ENCODE measurements at regions not wholly inside any gene's neighbourhood (a gene's known extent, or its start where the extent isn't known, plus 50 kb on each side); places are given as distances from the start of the nearest gene placed in this dataset.

DNA sequence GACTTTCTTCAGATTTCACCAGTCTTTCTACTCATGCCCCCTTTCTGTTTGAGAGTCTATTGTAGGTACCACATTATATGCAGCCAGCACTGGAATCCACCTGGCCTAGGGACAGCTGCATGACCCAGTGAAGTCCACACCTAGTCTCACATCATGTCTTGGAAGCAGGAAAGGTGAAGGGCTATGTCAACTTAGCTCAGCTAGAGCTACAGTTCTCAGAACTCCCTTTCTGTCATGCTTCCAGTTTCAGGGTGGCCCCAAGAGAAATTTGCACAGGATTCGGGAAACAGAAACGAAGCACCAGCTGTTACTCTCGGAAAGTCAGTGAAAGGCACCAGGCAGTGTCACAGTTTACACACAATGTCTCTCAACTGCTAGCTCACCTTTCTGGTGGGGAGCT is 51.6 kb upstream of the NLRP1 start:
- H3F3A ChIP-seq (ENCODE audit: insufficient read depth, low read depth), result no peaks in the 10 kb centered on the region
- H3K9me3 ChIP-seq (ENCODE audit: insufficient read depth, low read depth), result no peaks in the 10 kb centered on the region
- no peaks in the 10 kb centered on the region for H3K79me2 ChIP-seq (ENCODE audit: low read depth)
- H3K9me2 ChIP-seq (ENCODE audit: insufficient read depth), result no peaks in the 10 kb centered on the region
- no peaks in the 10 kb centered on the region for H4K20me1 ChIP-seq (ENCODE audit: insufficient read depth)
- intact Hi-C loops (cut with micrococcal nuclease; ENCODE audit: unreplicated experiment), result no loop called here
- H3K4me3 ChIP-seq, result no peak overlapping the region
- TF ChIP-seq, protein P1, sequence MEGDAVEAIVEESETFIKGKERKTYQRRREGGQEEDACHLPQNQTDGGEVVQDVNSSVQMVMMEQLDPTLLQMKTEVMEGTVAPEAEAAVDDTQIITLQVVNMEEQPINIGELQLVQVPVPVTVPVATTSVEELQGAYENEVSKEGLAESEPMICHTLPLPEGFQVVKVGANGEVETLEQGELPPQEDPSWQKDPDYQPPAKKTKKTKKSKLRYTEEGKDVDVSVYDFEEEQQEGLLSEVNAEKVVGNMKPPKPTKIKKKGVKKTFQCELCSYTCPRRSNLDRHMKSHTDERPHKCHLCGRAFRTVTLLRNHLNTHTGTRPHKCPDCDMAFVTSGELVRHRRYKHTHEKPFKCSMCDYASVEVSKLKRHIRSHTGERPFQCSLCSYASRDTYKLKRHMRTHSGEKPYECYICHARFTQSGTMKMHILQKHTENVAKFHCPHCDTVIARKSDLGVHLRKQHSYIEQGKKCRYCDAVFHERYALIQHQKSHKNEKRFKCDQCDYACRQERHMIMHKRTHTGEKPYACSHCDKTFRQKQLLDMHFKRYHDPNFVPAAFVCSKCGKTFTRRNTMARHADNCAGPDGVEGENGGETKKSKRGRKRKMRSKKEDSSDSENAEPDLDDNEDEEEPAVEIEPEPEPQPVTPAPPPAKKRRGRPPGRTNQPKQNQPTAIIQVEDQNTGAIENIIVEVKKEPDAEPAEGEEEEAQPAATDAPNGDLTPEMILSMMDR (conservative IDR thresholded peaks at IDR 0.05), result no peak
- no peak for TF ChIP-seq EZH2 (IDR thresholded peaks at IDR 0.05; ENCODE audit: low read depth)
- ChIA-PET POLR2A (ENCODE audit: unreplicated experiment) (interaction anchor here (0.6 kb wide), 1 partner anchor 43 kb away, joined by 7 read pairs; no protein-coding TSS in a partner anchor), CTCF (no interaction called here)
- no TSS peak for BruUV-seq (replicated peaks)
- no peaks in the 10 kb centered on the region for H3K36me3 ChIP-seq (ENCODE audit: low read depth)
- H3K27ac ChIP-seq, result no peak overlapping the region
- no peak overlapping the region for H2AFZ ChIP-seq
- H3K4me2 ChIP-seq, result no peak overlapping the region
- H3K27me3 ChIP-seq (ENCODE audit: insufficient read depth, low read depth), result peaks cover 94% of the 10 kb centered on the region
- DNase-seq, result no peak
- H3K4me1 ChIP-seq (replicated peaks; ENCODE audit: insufficient read depth), result no peaks in the 10 kb centered on the region

DNA sequence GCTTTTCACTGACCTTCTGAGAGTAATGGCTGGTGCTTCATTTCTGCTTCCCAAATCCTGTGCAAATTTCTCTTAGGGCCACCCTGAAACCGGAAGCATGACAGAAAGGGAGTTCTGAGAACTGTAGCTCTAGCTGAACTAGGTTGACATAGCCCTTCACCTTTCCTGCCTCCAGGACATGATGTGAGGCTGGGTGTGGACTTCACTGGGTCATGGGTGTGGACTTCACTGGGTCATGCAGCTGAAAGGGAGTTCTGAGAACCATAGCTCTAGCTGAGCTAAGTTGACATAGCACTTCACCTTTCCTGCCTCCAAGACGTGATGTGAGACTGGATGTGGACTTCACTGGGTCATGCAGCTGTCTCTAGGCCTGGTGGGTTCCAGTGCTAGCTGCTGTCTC is 54.3 kb upstream of the NLRP1 start:
- H3F3A ChIP-seq (ENCODE audit: insufficient read depth, low read depth), result no peaks in the 10 kb centered on the region
- H3K4me3 ChIP-seq, result no peak overlapping the region
- no TSS peak for BruUV-seq (replicated peaks)
- no peaks in the 10 kb centered on the region for H3K36me3 ChIP-seq (ENCODE audit: low read depth)
- ChIA-PET POLR2A (ENCODE audit: unreplicated experiment) (interaction anchor here (0.6 kb wide), 1 partner anchor 198 kb away, joined by 3 read pairs; no protein-coding TSS in a partner anchor), CTCF (no interaction called here)
- intact Hi-C loops (cut with micrococcal nuclease; ENCODE audit: unreplicated experiment), result no loop called here
- no peaks in the 10 kb centered on the region for H3K9me2 ChIP-seq (ENCODE audit: insufficient read depth)
- no peaks in the 10 kb centered on the region for H3K79me2 ChIP-seq (ENCODE audit: low read depth)
- TF ChIP-seq EZH2 (IDR thresholded peaks at IDR 0.05; ENCODE audit: low read depth), result no peak
- TF ChIP-seq, protein P1 (conservative IDR thresholded peaks at IDR 0.05), result no peak
- H3K4me2 ChIP-seq, result no peak overlapping the region
- H3K27me3 ChIP-seq (ENCODE audit: insufficient read depth, low read depth), result peaks cover 94% of the 10 kb centered on the region
- no peaks in the 10 kb centered on the region for H3K9me3 ChIP-seq (ENCODE audit: insufficient read depth, low read depth)
- H3K27ac ChIP-seq, result no peak overlapping the region
- DNase-seq, result no peak
- no peaks in the 10 kb centered on the region for H3K4me1 ChIP-seq (replicated peaks; ENCODE audit: insufficient read depth)
- H2AFZ ChIP-seq, result no peak overlapping the region
- H4K20me1 ChIP-seq (ENCODE audit: insufficient read depth), result no peaks in the 10 kb centered on the region

DNA sequence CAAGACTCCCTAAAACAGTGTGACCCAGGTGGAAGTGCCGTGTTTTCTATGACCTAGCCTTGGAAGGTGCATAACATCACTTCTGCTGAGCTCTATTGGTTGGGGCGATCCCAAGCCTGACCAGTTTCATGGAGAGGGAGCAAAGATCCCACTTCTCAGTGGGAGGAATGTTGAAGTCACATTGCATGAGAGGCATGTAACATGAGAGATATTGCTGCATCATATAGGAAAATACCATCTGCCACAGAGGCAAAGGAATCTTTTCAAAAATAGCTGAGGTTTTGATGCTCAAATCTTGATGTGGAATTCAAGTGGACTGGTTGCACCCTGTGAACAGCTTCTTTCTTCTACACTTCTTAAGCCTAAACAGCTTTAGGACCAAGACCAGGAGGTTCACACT is 56.4 kb upstream of the NLRP1 start:
- no peaks in the 10 kb centered on the region for H3K36me3 ChIP-seq (ENCODE audit: low read depth)
- H3K27ac ChIP-seq, result no peak overlapping the region
- H3K4me3 ChIP-seq, result no peak overlapping the region
- BruUV-seq (replicated peaks), result no TSS peak
- POLR2A ChIA-PET (ENCODE audit: unreplicated experiment), result no interaction called here
- H4K20me1 ChIP-seq (ENCODE audit: insufficient read depth), result no peaks in the 10 kb centered on the region
- CTCF ChIA-PET, result no interaction called here
- intact Hi-C loops (cut with micrococcal nuclease; ENCODE audit: unreplicated experiment), result no loop called here
- TF ChIP-seq EZH2 (IDR thresholded peaks at IDR 0.05; ENCODE audit: low read depth), result no peak
- TF ChIP-seq, protein P1 (conservative IDR thresholded peaks at IDR 0.05), result no peak
- no peak overlapping the region for H2AFZ ChIP-seq
- no peaks in the 10 kb centered on the region for H3K9me2 ChIP-seq (ENCODE audit: insufficient read depth)
- H3K79me2 ChIP-seq (ENCODE audit: low read depth), result no peaks in the 10 kb centered on the region
- H3K27me3 ChIP-seq (ENCODE audit: insufficient read depth, low read depth), result peaks cover 97% of the 10 kb centered on the region
- no peak for DNase-seq
- no peaks in the 10 kb centered on the region for H3F3A ChIP-seq (ENCODE audit: insufficient read depth, low read depth)
- H3K4me2 ChIP-seq, result no peak overlapping the region
- H3K9me3 ChIP-seq (ENCODE audit: insufficient read depth, low read depth), result no peaks in the 10 kb centered on the region
- no peaks in the 10 kb centered on the region for H3K4me1 ChIP-seq (replicated peaks; ENCODE audit: insufficient read depth)
